ENCODE measurements at regions not wholly inside any gene's neighbourhood (a gene's known extent, or its start where the extent isn't known, plus 50 kb on each side); places are given as distances from the start of the nearest gene placed in this dataset.

- TF ChIP-seq CTCF (IDR thresholded peaks at IDR 0.05; ENCODE audit: insufficient read depth, low read length, poor library complexity, severe bottlenecking): no peak
- TF ChIP-seq EZH2phosphoT487 (conservative IDR thresholded peaks at IDR 0.05; ENCODE audit: low read length): no peak
These were observed 79.8 kb upstream of the SESTD1 start for GRCh38 chr2:179344280-179344964.
